ENCODE measurements at regions not wholly inside any gene's neighbourhood (a gene's known extent, or its start where the extent isn't known, plus 50 kb on each side); places are given as distances from the start of the nearest gene placed in this dataset.

DNA sequence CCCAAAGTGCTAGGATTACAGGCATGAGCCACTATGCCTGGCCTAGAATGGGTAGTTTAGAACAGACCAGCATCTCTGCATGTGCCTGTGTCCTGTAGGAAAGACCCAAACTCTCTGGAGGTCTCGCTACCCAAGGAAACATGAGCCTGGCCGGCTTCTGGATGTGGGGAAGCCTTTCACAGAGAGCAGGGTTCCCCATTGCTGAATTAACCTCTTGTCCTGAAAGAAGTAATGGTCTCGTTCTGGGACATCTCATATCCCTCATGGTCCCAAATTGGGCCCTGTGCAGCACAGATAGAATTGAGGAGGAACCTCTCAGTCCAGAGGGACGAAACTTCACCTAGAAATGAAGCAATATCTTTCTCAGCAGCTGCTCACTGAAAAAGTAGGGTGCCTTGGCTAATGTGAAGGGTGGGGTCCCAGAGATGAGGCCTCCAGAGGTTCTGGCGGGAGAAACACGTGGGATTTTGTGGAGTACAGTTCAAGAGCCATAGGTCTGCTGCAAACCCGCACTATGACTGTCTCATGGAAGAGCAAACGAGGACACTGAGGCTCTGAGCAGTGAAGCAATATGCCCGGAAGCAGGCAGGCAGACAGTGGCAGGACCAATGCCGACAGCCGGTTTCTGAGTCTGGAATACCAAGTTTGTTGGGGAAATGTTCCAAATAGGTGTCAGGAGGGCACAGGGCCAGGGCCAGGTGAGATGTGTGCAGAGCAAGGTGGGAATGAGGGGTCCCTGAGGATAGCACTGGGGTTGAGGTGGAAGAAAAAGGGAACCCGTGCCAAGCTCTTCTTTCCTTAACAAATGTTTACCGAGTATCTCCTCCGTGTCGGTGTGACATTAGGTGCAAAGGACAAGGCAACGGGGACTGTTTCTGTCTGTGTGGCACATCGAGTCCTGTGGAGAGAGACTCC lies 121.0 kb upstream of the TWIST2 start:
- no peak for TF ChIP-seq POLR2A (IDR thresholded peaks at IDR 0.05)
- TF ChIP-seq, protein P1, sequence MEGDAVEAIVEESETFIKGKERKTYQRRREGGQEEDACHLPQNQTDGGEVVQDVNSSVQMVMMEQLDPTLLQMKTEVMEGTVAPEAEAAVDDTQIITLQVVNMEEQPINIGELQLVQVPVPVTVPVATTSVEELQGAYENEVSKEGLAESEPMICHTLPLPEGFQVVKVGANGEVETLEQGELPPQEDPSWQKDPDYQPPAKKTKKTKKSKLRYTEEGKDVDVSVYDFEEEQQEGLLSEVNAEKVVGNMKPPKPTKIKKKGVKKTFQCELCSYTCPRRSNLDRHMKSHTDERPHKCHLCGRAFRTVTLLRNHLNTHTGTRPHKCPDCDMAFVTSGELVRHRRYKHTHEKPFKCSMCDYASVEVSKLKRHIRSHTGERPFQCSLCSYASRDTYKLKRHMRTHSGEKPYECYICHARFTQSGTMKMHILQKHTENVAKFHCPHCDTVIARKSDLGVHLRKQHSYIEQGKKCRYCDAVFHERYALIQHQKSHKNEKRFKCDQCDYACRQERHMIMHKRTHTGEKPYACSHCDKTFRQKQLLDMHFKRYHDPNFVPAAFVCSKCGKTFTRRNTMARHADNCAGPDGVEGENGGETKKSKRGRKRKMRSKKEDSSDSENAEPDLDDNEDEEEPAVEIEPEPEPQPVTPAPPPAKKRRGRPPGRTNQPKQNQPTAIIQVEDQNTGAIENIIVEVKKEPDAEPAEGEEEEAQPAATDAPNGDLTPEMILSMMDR (IDR thresholded peaks at IDR 0.05) = no peak
